ENCODE measurements at regions not wholly inside any gene's neighbourhood (a gene's known extent, or its start where the extent isn't known, plus 50 kb on each side); places are given as distances from the start of the nearest gene placed in this dataset.

DNA sequence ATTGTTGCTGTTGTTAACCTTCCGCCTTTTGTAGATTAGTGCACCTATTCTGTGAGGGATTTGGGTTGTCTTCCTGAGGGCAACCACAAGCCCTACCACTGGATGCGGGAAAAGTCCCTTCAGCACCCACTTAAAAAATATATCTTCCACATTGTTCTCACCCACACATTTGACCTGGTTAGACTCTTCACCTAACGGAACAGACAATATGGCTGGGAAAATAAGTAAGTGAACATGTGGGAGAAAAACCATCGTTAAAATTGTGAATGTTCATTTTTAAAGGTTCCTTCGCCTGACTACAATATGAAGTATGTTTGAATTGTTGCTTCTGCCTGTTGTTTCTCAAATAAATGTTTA, 72.0 kb upstream of the MPEG1 start:
- TF ChIP-seq POLR2A (IDR thresholded peaks at IDR 0.05), result no peak
- TF ChIP-seq, protein P1, sequence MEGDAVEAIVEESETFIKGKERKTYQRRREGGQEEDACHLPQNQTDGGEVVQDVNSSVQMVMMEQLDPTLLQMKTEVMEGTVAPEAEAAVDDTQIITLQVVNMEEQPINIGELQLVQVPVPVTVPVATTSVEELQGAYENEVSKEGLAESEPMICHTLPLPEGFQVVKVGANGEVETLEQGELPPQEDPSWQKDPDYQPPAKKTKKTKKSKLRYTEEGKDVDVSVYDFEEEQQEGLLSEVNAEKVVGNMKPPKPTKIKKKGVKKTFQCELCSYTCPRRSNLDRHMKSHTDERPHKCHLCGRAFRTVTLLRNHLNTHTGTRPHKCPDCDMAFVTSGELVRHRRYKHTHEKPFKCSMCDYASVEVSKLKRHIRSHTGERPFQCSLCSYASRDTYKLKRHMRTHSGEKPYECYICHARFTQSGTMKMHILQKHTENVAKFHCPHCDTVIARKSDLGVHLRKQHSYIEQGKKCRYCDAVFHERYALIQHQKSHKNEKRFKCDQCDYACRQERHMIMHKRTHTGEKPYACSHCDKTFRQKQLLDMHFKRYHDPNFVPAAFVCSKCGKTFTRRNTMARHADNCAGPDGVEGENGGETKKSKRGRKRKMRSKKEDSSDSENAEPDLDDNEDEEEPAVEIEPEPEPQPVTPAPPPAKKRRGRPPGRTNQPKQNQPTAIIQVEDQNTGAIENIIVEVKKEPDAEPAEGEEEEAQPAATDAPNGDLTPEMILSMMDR (IDR thresholded peaks at IDR 0.05), result no peak

All from esophagus squamous epithelium (tissue), 4 donors.